Calu3 (cell line): ENCODE measurements at regions not wholly inside any gene's neighbourhood (a gene's known extent, or its start where the extent isn't known, plus 50 kb on each side); places are given as distances from the start of the nearest gene placed in this dataset.

Source experiments
- BruUV-seq: library from RNA; stranded (reverse); fragments of 400-500 nt; replicated peaks from 2 replicates; lab custom pipeline; 2021; lab: Mats Ljungman, UMichigan
- CTCF ChIA-PET: fragments of 300-600 bp; sonication (Branson Sonifier 250); formaldehyde crosslinking; loops from one replicate; lab custom pipeline; 2022; ENCODE audit warnings: antibody characterized with exemption; lab: Charles Lee
- DNase-seq: peaks from one replicate; pipeline ENCODE4 v3.0.0; 2022
- H3K27ac Mint-ChIP-seq: one replicate; pipeline ENCODE4 v1.8.0; 2022; ENCODE audit warnings: mixed read lengths; ENCODE audit not compliant: unreplicated experiment
- H3K27me3 Mint-ChIP-seq: one replicate; pipeline ENCODE4 v1.8.0; 2022; ENCODE audit warnings: mixed read lengths; ENCODE audit not compliant: unreplicated experiment
- H3K36me3 Mint-ChIP-seq: one replicate; pipeline ENCODE4 v1.8.0; 2022; ENCODE audit warnings: mild to moderate bottlenecking, moderate library complexity, mixed read lengths; ENCODE audit not compliant: insufficient read depth, unreplicated experiment
- H3K4me1 Mint-ChIP-seq: one replicate; pipeline ENCODE4 v1.8.0; 2022; ENCODE audit warnings: mild to moderate bottlenecking, low read depth, mixed read lengths; ENCODE audit not compliant: unreplicated experiment
- H3K4me3 Mint-ChIP-seq: one replicate; pipeline ENCODE4 v1.8.0; 2022; ENCODE audit warnings: mild to moderate bottlenecking, low read depth, moderate library complexity, mixed read lengths; ENCODE audit not compliant: unreplicated experiment
- H3K9me3 Mint-ChIP-seq: one replicate; pipeline ENCODE4 v1.8.0; 2022; ENCODE audit warnings: low read depth, mixed read lengths; ENCODE audit not compliant: unreplicated experiment
- CTCF ChIP-seq: fragments of 200-600 bp; IDR thresholded peaks from one replicate; pipeline ENCODE4 v1.8.0; 2022; ENCODE audit warnings: antibody characterized with exemption; ENCODE audit not compliant: unreplicated experiment
- intact Hi-C: fragments of 100-400 bp; cut with micrococcal nuclease; formaldehyde crosslinking; loops from one replicate; pipeline ENCODE4 v1.10.0; 2022; ENCODE audit not compliant: unreplicated experiment

GRCh38 chr12:72869024-72869423 lies 596.9 kb downstream of the TRHDE start:
- CTCF ChIA-PET: interaction anchor here (0.6 kb wide), 1 partner anchor 1286 kb away, joined by 5 read pairs; no protein-coding TSS in a partner anchor
- Mint-ChIP-seq H3K27ac (no peak overlapping the region), H3K9me3 (no peaks in the 10 kb centered on the region), H3K4me1 (peaks cover 7% of the 10 kb centered on the region), H3K27me3 (no peaks in the 10 kb centered on the region), H3K4me3 (no peak overlapping the region), H3K36me3 (no peaks in the 10 kb centered on the region)
- no peak for TF ChIP-seq CTCF
- BruUV-seq: no TSS peak
- no peak for DNase-seq
- intact Hi-C loops: no loop called here

- Mint-ChIP-seq H3K27ac (no peak overlapping the region), H3K9me3 (peaks cover 9% of the 10 kb centered on the region)
- intact Hi-C loops: no loop called here
These were observed 600.2 kb downstream of the TRHDE start for GRCh38 chr12:72872238-72872887.

GRCh38 chr12:72872996-72873395 lies 600.8 kb downstream of the TRHDE start:
- CTCF ChIA-PET: no interaction called here
- H3K27ac Mint-ChIP-seq: no peak overlapping the region
- H3K4me3 Mint-ChIP-seq: no peak overlapping the region
- no peak for TF ChIP-seq CTCF
- no peak for DNase-seq
- H3K4me1 Mint-ChIP-seq: no peaks in the 10 kb centered on the region
- H3K27me3 Mint-ChIP-seq: no peaks in the 10 kb centered on the region
- BruUV-seq: no TSS peak
- intact Hi-C loops: no loop called here
- H3K36me3 Mint-ChIP-seq: no peaks in the 10 kb centered on the region
- H3K9me3 Mint-ChIP-seq: peaks cover 11% of the 10 kb centered on the region

More at GRCh38 chr12:72872238-72872887, 600.2 kb downstream of the TRHDE start:
- no peak for DNase-seq
- BruUV-seq: no TSS peak
- no peaks in the 10 kb centered on the region for H3K4me1 Mint-ChIP-seq
- CTCF ChIA-PET: no interaction called here
- no peak for TF ChIP-seq CTCF
- H3K27me3 Mint-ChIP-seq: no peaks in the 10 kb centered on the region
- H3K36me3 Mint-ChIP-seq: no peaks in the 10 kb centered on the region
- no peak overlapping the region for H3K4me3 Mint-ChIP-seq

GRCh38 chr12:72876092-72876491 lies 603.9 kb downstream of the TRHDE start:
- Mint-ChIP-seq H3K27ac (no peak overlapping the region), H3K36me3 (no peaks in the 10 kb centered on the region), H3K27me3 (no peaks in the 10 kb centered on the region), H3K4me3 (no peak overlapping the region), H3K4me1 (no peaks in the 10 kb centered on the region), H3K9me3 (peaks cover 11% of the 10 kb centered on the region)
- intact Hi-C loops: no loop called here
- CTCF ChIA-PET: no interaction called here
- TF ChIP-seq CTCF: no peak
- no peak for DNase-seq
- BruUV-seq: no TSS peak
